Breast epithelium (tissue), 3 donors: ENCODE measurements at regions not wholly inside any gene's neighbourhood (a gene's known extent, or its start where the extent isn't known, plus 50 kb on each side); places are given as distances from the start of the nearest gene placed in this dataset.

Experiments used
- POLR2A ChIP-seq: fragments of 450-650 bp; IDR thresholded peaks from one replicate; pipeline ENCODE4 v1.6.1; 2016; ENCODE audit warnings: antibody characterized with exemption, mild to moderate bottlenecking, moderate library complexity
- TF ChIP-seq, protein P1 (sequence below), 3 donors: fragments of 450-650 bp; IDR thresholded peaks; one replicate each; pipeline ENCODE4 v1.5.1; 2016 to 2017; ENCODE audit warnings: antibody characterized with exemption in 3 of 3, mild to moderate bottlenecking in 3 of 3, moderate library complexity in 3 of 3

- TF ChIP-seq, protein P1, sequence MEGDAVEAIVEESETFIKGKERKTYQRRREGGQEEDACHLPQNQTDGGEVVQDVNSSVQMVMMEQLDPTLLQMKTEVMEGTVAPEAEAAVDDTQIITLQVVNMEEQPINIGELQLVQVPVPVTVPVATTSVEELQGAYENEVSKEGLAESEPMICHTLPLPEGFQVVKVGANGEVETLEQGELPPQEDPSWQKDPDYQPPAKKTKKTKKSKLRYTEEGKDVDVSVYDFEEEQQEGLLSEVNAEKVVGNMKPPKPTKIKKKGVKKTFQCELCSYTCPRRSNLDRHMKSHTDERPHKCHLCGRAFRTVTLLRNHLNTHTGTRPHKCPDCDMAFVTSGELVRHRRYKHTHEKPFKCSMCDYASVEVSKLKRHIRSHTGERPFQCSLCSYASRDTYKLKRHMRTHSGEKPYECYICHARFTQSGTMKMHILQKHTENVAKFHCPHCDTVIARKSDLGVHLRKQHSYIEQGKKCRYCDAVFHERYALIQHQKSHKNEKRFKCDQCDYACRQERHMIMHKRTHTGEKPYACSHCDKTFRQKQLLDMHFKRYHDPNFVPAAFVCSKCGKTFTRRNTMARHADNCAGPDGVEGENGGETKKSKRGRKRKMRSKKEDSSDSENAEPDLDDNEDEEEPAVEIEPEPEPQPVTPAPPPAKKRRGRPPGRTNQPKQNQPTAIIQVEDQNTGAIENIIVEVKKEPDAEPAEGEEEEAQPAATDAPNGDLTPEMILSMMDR (IDR thresholded peaks at IDR 0.05) = no peak
- no peak for TF ChIP-seq POLR2A
Observed at GRCh38 chr18:25786758-25787157, 303.7 kb downstream of the SS18 start.
